Caco-2 (cell line): ENCODE measurements at regions not wholly inside any gene's neighbourhood (a gene's known extent, or its start where the extent isn't known, plus 50 kb on each side); places are given as distances from the start of the nearest gene placed in this dataset.
A peak's percentile ranks its signal among the peaks of the same experiment; 100 is the strongest.

ENCODE experiments used
- BruUV-seq: library from RNA; stranded (reverse); fragments of 400-500 nt; replicated peaks from 2 replicates; lab custom pipeline; 2021; lab: Mats Ljungman, UMichigan
- CTCF ChIA-PET: fragments of 300-600 bp; sonication (Branson Sonifier 250); formaldehyde crosslinking; loops from one replicate; lab custom pipeline; 2022; ENCODE audit warnings: antibody characterized with exemption; lab: Charles Lee
- POLR2A ChIA-PET: fragments of 300-600 bp; sonication (Branson Sonifier 250); formaldehyde crosslinking; loops from one replicate; lab custom pipeline; 2022; ENCODE audit warnings: antibody characterized with exemption; lab: Charles Lee
- DNase-seq, 2 experiments: peaks; one replicate each; pipeline versions ENCODE4 v3.0.0 to v3.0.0-alpha.2; 2020 to 2022
- H3K27me3 ChIP-seq: replicated peaks from 2 replicates; pipeline ENCODE4 v1.6.0; 2011; ENCODE audit warnings: low read length; ENCODE audit not compliant: control insufficient read depth, insufficient read depth
- H3K36me3 ChIP-seq: 2 replicates; pipeline ENCODE4 v1.5.1; 2011; ENCODE audit warnings: low read length; ENCODE audit not compliant: control insufficient read depth, insufficient read depth
- H3K4me1 ChIP-seq: fragments of 250-450 bp; sonication (Bioruptor Pico); 2 replicates; pipeline ENCODE4 v1.5.1; 2020; ENCODE audit warnings: mild to moderate bottlenecking
- H3K4me3 ChIP-seq: 2 replicates; pipeline ENCODE4 v1.5.1; 2011; ENCODE audit warnings: low read depth, mild to moderate bottlenecking, control low read depth, low read length
- H3K9me3 ChIP-seq: fragments of 250-450 bp; sonication (Bioruptor Pico); 2 replicates; pipeline ENCODE4 v1.5.1; 2020; ENCODE audit warnings: mild to moderate bottlenecking, moderate library complexity
- H3K27ac Mint-ChIP-seq: one replicate; pipeline ENCODE4 v1.8.0; 2022; ENCODE audit warnings: mixed read lengths; ENCODE audit not compliant: unreplicated experiment
- H3K27me3 Mint-ChIP-seq: one replicate; pipeline ENCODE4 v1.8.0; 2022; ENCODE audit warnings: mixed read lengths; ENCODE audit not compliant: insufficient read depth, unreplicated experiment
- H3K36me3 Mint-ChIP-seq: one replicate; pipeline ENCODE4 v1.8.0; 2022; ENCODE audit warnings: mild to moderate bottlenecking, mixed read lengths; ENCODE audit not compliant: insufficient read depth, unreplicated experiment
- H3K4me1 Mint-ChIP-seq: one replicate; pipeline ENCODE4 v1.8.0; 2022; ENCODE audit warnings: low read depth, mixed read lengths; ENCODE audit not compliant: unreplicated experiment
- H3K4me3 Mint-ChIP-seq: one replicate; pipeline ENCODE4 v1.8.0; 2022; ENCODE audit warnings: mild to moderate bottlenecking, moderate library complexity, mixed read lengths; ENCODE audit not compliant: unreplicated experiment
- H3K9me3 Mint-ChIP-seq: one replicate; pipeline ENCODE4 v1.8.0; 2022; ENCODE audit warnings: mixed read lengths; ENCODE audit not compliant: unreplicated experiment
- CTCF ChIP-seq, 2 experiments: fragments of 200-600 bp in 1 of 2; IDR thresholded peaks; 1 replicate in 1 of 2; 2 replicates in 1 of 2; pipeline versions ENCODE4 v1.5.1 to v1.8.0; 2011 to 2022; ENCODE audit warnings: antibody characterized with exemption in 1 of 2, control low read depth in 1 of 2, inconsistent platforms in 1 of 2, low read depth in 1 of 2, low read length in 1 of 2, mild to moderate bottlenecking in 1 of 2, moderate library complexity in 1 of 2; ENCODE audit not compliant: insufficient read depth in 1 of 2, severe bottlenecking in 1 of 2, unreplicated experiment in 1 of 2
- intact Hi-C: fragments of 100-400 bp; cut with micrococcal nuclease; formaldehyde crosslinking; loops from one replicate; pipeline ENCODE4 v1.10.0; 2022; ENCODE audit not compliant: unreplicated experiment

- Histone ChIP-seq H3K36me3 (no peaks in the 10 kb centered on the region), H3K27me3 (no peaks in the 10 kb centered on the region), H3K9me3 (peaks cover 9% of the 10 kb centered on the region; the same call in 1 of the 2 replicates), H3K4me3 (no peak overlapping the region), H3K4me1 (peaks cover 9% of the 10 kb centered on the region)
- no peaks in the 10 kb centered on the region for H3K27me3 Mint-ChIP-seq
- H3K4me1 Mint-ChIP-seq = peaks cover 8% of the 10 kb centered on the region
- peaks cover 16% of the 10 kb centered on the region for H3K9me3 Mint-ChIP-seq
- CTCF ChIA-PET = interaction anchor here (1.1 to 1.5 kb wide), 2 partner anchors 14 to 128 kb away, joined by 3 to 4 read pairs; no protein-coding TSS in a partner anchor
- no TSS peak for BruUV-seq
- intact Hi-C loops = no loop called here
- no peak overlapping the region for H3K4me3 Mint-ChIP-seq
- H3K27ac Mint-ChIP-seq = no peak overlapping the region
- H3K36me3 Mint-ChIP-seq = peaks cover 12% of the 10 kb centered on the region
- DNase-seq = no peak
- no peak for TF ChIP-seq CTCF (IDR thresholded peaks at IDR 0.05; ENCODE audit: insufficient read depth in 1 of 2, low read depth in 1 of 2, low read length in 1 of 2, severe bottlenecking in 1 of 2, unreplicated experiment in 1 of 2)
- POLR2A ChIA-PET = no interaction called here
Observed at GRCh38 chr12:98438656-98439230, 76.6 kb upstream of the TMPO start.

- Histone ChIP-seq H3K27me3 (no peaks in the 10 kb centered on the region), H3K36me3 (no peaks in the 10 kb centered on the region), H3K4me3 (no peak overlapping the region), H3K4me1 (peaks cover 9% of the 10 kb centered on the region), H3K9me3 (peaks cover 9% of the 10 kb centered on the region; the same call in 1 of the 2 replicates)
- intact Hi-C loops = no loop called here
- no peak for DNase-seq
- H3K9me3 Mint-ChIP-seq = peaks cover 13% of the 10 kb centered on the region
- H3K27ac Mint-ChIP-seq = peak overlapping the region; percentile 65
- H3K4me1 Mint-ChIP-seq = peaks cover 8% of the 10 kb centered on the region
- ChIA-PET CTCF (interaction anchor here (1.1 kb wide), 1 partner anchor 127 kb away, joined by 4 read pairs; no protein-coding TSS in a partner anchor), POLR2A (interaction anchor here (0.9 kb wide), 1 partner anchor 154 kb away, joined by 5 read pairs; the partner anchor contains the start of gene SLC25A3)
- peaks cover 2% of the 10 kb centered on the region for H3K27me3 Mint-ChIP-seq
- no peak for TF ChIP-seq CTCF (IDR thresholded peaks at IDR 0.05; ENCODE audit: insufficient read depth in 1 of 2, low read depth in 1 of 2, low read length in 1 of 2, severe bottlenecking in 1 of 2, unreplicated experiment in 1 of 2)
- no TSS peak for BruUV-seq
- H3K4me3 Mint-ChIP-seq = no peak overlapping the region
- H3K36me3 Mint-ChIP-seq = peaks cover 12% of the 10 kb centered on the region
Observed at GRCh38 chr12:98439471-98439951, 75.9 kb upstream of the TMPO start.

GRCh38 chr12:98439981-98440581, 75.3 kb upstream of the TMPO start:
- ChIA-PET POLR2A (interaction anchor here (0.9 kb wide), 1 partner anchor 153 kb away, joined by 5 read pairs; the partner anchor contains the start of gene SLC25A3), CTCF (interaction anchor here (0.7 to 1.1 kb wide), 2 partner anchors 23 to 127 kb away, joined by 3 to 4 read pairs; no protein-coding TSS in a partner anchor)
- Mint-ChIP-seq H3K9me3 (peaks cover 7% of the 10 kb centered on the region), H3K4me3 (no peak overlapping the region), H3K4me1 (peaks cover 8% of the 10 kb centered on the region), H3K27ac (peak overlapping the region; percentile 65), H3K27me3 (peaks cover 2% of the 10 kb centered on the region), H3K36me3 (peaks cover 12% of the 10 kb centered on the region)
- Histone ChIP-seq H3K4me3 (no peak overlapping the region), H3K9me3 (peaks cover 7% of the 10 kb centered on the region; the same call in 1 of the 2 replicates), H3K36me3 (no peaks in the 10 kb centered on the region), H3K27me3 (no peaks in the 10 kb centered on the region), H3K4me1 (peaks cover 9% of the 10 kb centered on the region)
- TF ChIP-seq CTCF (IDR thresholded peaks at IDR 0.05; ENCODE audit: insufficient read depth in 1 of 2, low read depth in 1 of 2, low read length in 1 of 2, severe bottlenecking in 1 of 2, unreplicated experiment in 1 of 2) = no peak
- intact Hi-C loops = no loop called here
- no TSS peak for BruUV-seq
- DNase-seq = peak in 1 of 2 experiments; percentile 46
